ENCODE measurements at regions not wholly inside any gene's neighbourhood (a gene's known extent, or its start where the extent isn't known, plus 50 kb on each side); places are given as distances from the start of the nearest gene placed in this dataset.

DNA sequence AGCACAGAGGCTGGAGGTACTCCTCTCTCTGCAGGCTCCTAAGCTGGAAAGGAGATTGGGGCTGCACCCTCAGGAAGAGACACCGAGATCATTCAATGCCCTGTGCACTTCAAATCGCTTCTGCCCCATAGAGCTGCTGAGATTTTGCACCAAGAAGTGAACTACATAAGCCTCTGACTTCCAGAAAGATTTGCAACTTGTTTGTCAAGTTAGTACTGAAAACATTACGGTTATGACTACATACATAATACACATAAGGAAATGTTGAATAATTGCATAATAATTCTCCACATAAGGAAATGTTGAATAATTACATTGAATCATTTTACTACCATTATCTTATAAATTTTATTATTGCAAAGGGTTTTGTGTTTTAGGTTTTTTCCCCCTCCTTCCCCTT is 120.3 kb upstream of the SASH1 start:
- TF ChIP-seq POLR2A (IDR thresholded peaks at IDR 0.05; ENCODE audit: low read depth, low read length) (no peak), MAZ (IDR thresholded peaks at IDR 0.05; ENCODE audit: borderline replicate concordance, low read depth, low read length) (no peak), RFX5 (IDR thresholded peaks at IDR 0.05; ENCODE audit: low read depth, low read length) (no peak), CTCF (conservative IDR thresholded peaks at IDR 0.05; ENCODE audit: low read depth, low read length) (no peak), CEBPB (IDR thresholded peaks at IDR 0.05; ENCODE audit: low read depth, low read length) (no peak), RAD21 (IDR thresholded peaks at IDR 0.05; ENCODE audit: low read length) (no peak), CHD1 (IDR thresholded peaks at IDR 0.05; ENCODE audit: low read depth, low read length) (no peak), USF2 (IDR thresholded peaks at IDR 0.05; ENCODE audit: low read depth, low read length) (no peak), FOS (IDR thresholded peaks at IDR 0.05; ENCODE audit: low read depth, low read length) (no peak), MAFK (IDR thresholded peaks at IDR 0.05; ENCODE audit: low read depth, low read length) (no peak), ELK1 (IDR thresholded peaks at IDR 0.05; ENCODE audit: borderline replicate concordance, low read depth, low read length) (no peak), MXI1 (IDR thresholded peaks at IDR 0.05; ENCODE audit: borderline replicate concordance, low read depth, low read length) (no peak), SMC3 (IDR thresholded peaks at IDR 0.05; ENCODE audit: low read depth, low read length) (no peak)

All from IMR-90 (cell line).